GM12878 (cell line): ENCODE measurements at regions not wholly inside any gene's neighbourhood (a gene's known extent, or its start where the extent isn't known, plus 50 kb on each side); places are given as distances from the start of the nearest gene placed in this dataset.

ENCODE experiments used
- ATAC-seq: fragments of 200-7000 bp; cut with Tn5 transposase; 3 replicates; pipeline ENCODE4 v1.9.1; 2020; ENCODE audit warnings: mild to moderate bottlenecking, moderate library complexity
- BruUV-seq: library from RNA; stranded (reverse); fragments of 400-500 nt; replicated peaks from 2 replicates; lab custom pipeline; 2021; lab: Mats Ljungman, UMichigan
- CTCF ChIA-PET: fragments of 300-600 bp; sonication (Branson Sonifier 250); formaldehyde crosslinking; extraction: SDS; loops from one replicate; lab custom pipeline; 2021; ENCODE audit warnings: inconsistent platforms; lab: Yijun Ruan, JAX
- POLR2A ChIA-PET: fragments of 350-600 bp; formaldehyde crosslinking; extraction: SDS; loops from one replicate; lab custom pipeline; 2021; ENCODE audit warnings: inconsistent platforms; lab: Charles Lee
- RAD21 ChIA-PET: fragments of 300-600 bp; sonication (Branson Sonifier 250); formaldehyde crosslinking; loops from one replicate; lab custom pipeline; 2023; ENCODE audit warnings: antibody characterized with exemption; ENCODE audit not compliant: unreplicated experiment; lab: Charles Lee
- SMC1A ChIA-PET: fragments of 300-600 bp; sonication (Branson Sonifier 250); formaldehyde crosslinking; loops from one replicate; lab custom pipeline; 2023; ENCODE audit not compliant: unreplicated experiment, uncharacterized antibody; lab: Charles Lee
- DNase-seq: peaks from one replicate; pipeline ENCODE4 v3.0.0-alpha.2; 2011; ENCODE audit warnings: low read depth, low spot score
- FAIRE-seq: peaks from 3 replicates; lab custom pipeline; 2011; peaks lifted over from hg19 to GRCh38; lab: Jason Lieb, UNC
- H2AFZ ChIP-seq: 2 replicates; pipeline ENCODE4 v1.6.0; 2011; ENCODE audit warnings: low read depth, low read length, control low read depth; ENCODE audit not compliant: control insufficient read depth
- H3K27ac ChIP-seq: 2 replicates; pipeline ENCODE4 v1.5.1; 2011; ENCODE audit warnings: control low read depth; ENCODE audit not compliant: control insufficient read depth, insufficient read depth
- H3K27me3 ChIP-seq, 2 experiments: replicated peaks in 1 of 2; 2 replicates each; pipeline versions ENCODE4 v1.6.0 to v1.6.1; 2011; ENCODE audit warnings: low read length in 1 of 2; ENCODE audit not compliant: control insufficient read depth in 2 of 2, insufficient read depth in 2 of 2
- H3K36me3 ChIP-seq, 2 experiments: 2 replicates each; pipeline ENCODE4 v1.5.1; 2011; ENCODE audit warnings: low read length in 1 of 2; ENCODE audit not compliant: control insufficient read depth in 2 of 2, insufficient read depth in 2 of 2
- H3K4me1 ChIP-seq: 2 replicates; pipeline ENCODE4 v1.6.1; 2011; ENCODE audit warnings: mild to moderate bottlenecking, low read length, moderate library complexity, mixed read lengths; ENCODE audit not compliant: control insufficient read depth, insufficient read depth
- H3K4me2 ChIP-seq: 2 replicates; pipeline ENCODE4 v1.6.0; 2011; ENCODE audit warnings: control low read depth; ENCODE audit not compliant: control insufficient read depth, insufficient read depth
- H3K4me3 ChIP-seq: fragments of 200-600 bp; sonication (generic); 2 replicates; pipeline ENCODE4 v1.5.1; 2016
- H3K79me2 ChIP-seq: 2 replicates; pipeline ENCODE4 v1.6.0; 2011; ENCODE audit warnings: low read length; ENCODE audit not compliant: control insufficient read depth, insufficient read depth
- H3K9ac ChIP-seq: 2 replicates; pipeline ENCODE4 v1.8.0; 2011; ENCODE audit warnings: low read length, control low read depth, mixed read lengths; ENCODE audit not compliant: control insufficient read depth, insufficient read depth
- H3K9me3 ChIP-seq: replicated peaks from 3 replicates; pipeline ENCODE4 v1.5.1; 2011; ENCODE audit warnings: mild to moderate bottlenecking, low read length; ENCODE audit not compliant: control insufficient read depth, insufficient read depth
- H4K20me1 ChIP-seq: 2 replicates; pipeline ENCODE4 v1.6.0; 2011; ENCODE audit not compliant: control insufficient read depth, insufficient read depth
- ATF7 ChIP-seq: fragments of 450-650 bp; IDR thresholded peaks from 2 replicates; pipeline ENCODE4 v1.6.1; 2016; ENCODE audit warnings: low read depth, mild to moderate bottlenecking
- BACH1 ChIP-seq: fragments of 450-650 bp; IDR thresholded peaks from 2 replicates; pipeline ENCODE4 v1.6.1; 2017; ENCODE audit warnings: mild to moderate bottlenecking, borderline replicate concordance
- NR2C1 ChIP-seq: fragments of 450-650 bp; IDR thresholded peaks from 2 replicates; pipeline ENCODE4 v1.6.1; 2017; ENCODE audit warnings: antibody characterized with exemption, mild to moderate bottlenecking, moderate library complexity
- NR2F1 ChIP-seq: fragments of 450-650 bp; conservative IDR thresholded peaks from 2 replicates; pipeline ENCODE4 v1.6.1; 2017; ENCODE audit warnings: mild to moderate bottlenecking
- SMAD5 ChIP-seq: IDR thresholded peaks from 2 replicates; pipeline ENCODE4 v1.6.1; 2016; ENCODE audit warnings: antibody characterized with exemption, low read depth
- STAT1 ChIP-seq: fragments of 450-650 bp; conservative IDR thresholded peaks from 2 replicates; pipeline ENCODE4 v1.6.1; 2014; ENCODE audit warnings: antibody characterized with exemption, mild to moderate bottlenecking
- STAT3 ChIP-seq: IDR thresholded peaks from 2 replicates; pipeline ENCODE4 v1.6.1; 2011; ENCODE audit warnings: low read depth, low read length, improper control_type of control experiment
- TAF1 ChIP-seq: IDR thresholded peaks from 2 replicates; pipeline ENCODE4 v1.6.1; 2011; ENCODE audit warnings: mild to moderate bottlenecking, low read depth, low read length, borderline replicate concordance
- TCF3 ChIP-seq: IDR thresholded peaks from 2 replicates; pipeline ENCODE4 v1.6.1; 2012; ENCODE audit warnings: low read depth, mild to moderate bottlenecking, low read length, borderline replicate concordance; ENCODE audit not compliant: insufficient read depth
- ZNF384 ChIP-seq: IDR thresholded peaks from 2 replicates; pipeline ENCODE4 v1.6.1; 2012; ENCODE audit warnings: low read depth, mild to moderate bottlenecking, low read length, improper control_type of control experiment, borderline replicate concordance
- WGBS: methylation state at CpG from one replicate; pipeline ENCODE4 v1.1.6; 2016; ENCODE audit warnings: low lambda C conversion rate; ENCODE audit not compliant: insufficient replicate concordance, insufficient coverage; ENCODE audit errors: missing lambda C conversion rate; 5-methylcytosine and 5-hydroxymethylcytosine counted together
- in situ Hi-C: fragments of 300-500 bp; cut with MboI; formaldehyde crosslinking; loops from 9 replicates; pipeline ENCODE4 v1.14.3; 2018; ENCODE audit warnings: mixed read lengths
- intact Hi-C: fragments of 100-400 bp; cut with micrococcal nuclease; formaldehyde crosslinking; loops from one replicate; pipeline ENCODE4 v1.14.2; 2022; ENCODE audit not compliant: unreplicated experiment
- TF ChIP-seq, protein P1 (sequence below): fragments of 450-650 bp; IDR thresholded peaks from 2 replicates; pipeline ENCODE4 v1.6.1; 2016; ENCODE audit warnings: mild to moderate bottlenecking
- TF ChIP-seq, protein P2 (sequence below): IDR thresholded peaks from 2 replicates; pipeline ENCODE4 v1.6.1; 2011; ENCODE audit warnings: low read depth, mild to moderate bottlenecking, low read length, moderate library complexity, borderline replicate concordance; ENCODE audit errors: extremely low read depth

DNA sequence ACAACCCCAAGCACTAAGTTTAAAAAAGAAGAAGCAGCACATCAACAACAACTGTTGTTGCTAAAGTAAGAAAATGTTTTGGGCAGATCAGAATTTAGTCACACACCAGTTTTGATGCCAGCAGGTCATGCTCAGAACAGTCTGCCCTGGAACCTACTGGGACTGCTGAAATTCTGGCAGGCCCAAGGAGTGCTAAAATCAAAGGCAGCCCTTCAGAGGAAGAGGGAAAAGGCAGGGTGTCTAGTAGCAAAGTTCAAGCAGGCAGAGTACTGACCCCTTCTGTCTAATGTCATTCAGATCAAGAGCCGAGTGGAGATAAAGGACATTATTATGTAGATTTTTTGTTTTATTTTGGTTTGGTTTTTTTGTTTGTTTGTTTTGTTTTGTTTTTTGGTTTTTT is 96.6 kb upstream of the LOC128125822 start:
- Histone ChIP-seq H3K27ac (no peak overlapping the region), H3K36me3 (no peaks in the 10 kb centered on the region), H3K9me3 (no peaks in the 10 kb centered on the region), H3K9ac (no peak overlapping the region), H4K20me1 (no peaks in the 10 kb centered on the region), H3K4me3 (no peak overlapping the region), H3K4me1 (no peaks in the 10 kb centered on the region), H3K4me2 (no peak overlapping the region), H2AFZ (no peak overlapping the region), H3K79me2 (no peaks in the 10 kb centered on the region), H3K27me3 (no peaks in the 10 kb centered on the region)
- ChIA-PET CTCF (interaction anchor here (1.1 to 3.8 kb wide), 2 partner anchors 14 to 123 kb away, joined by 4 to 15 read pairs; no protein-coding TSS in a partner anchor), SMC1A (interaction anchor here (0.9 to 1.6 kb wide), 7 partner anchors 12 to 123 kb away, joined by 3 to 7 read pairs (median 4); no protein-coding TSS in a partner anchor), POLR2A (no interaction called here), RAD21 (interaction anchor here (1.1 kb wide), 1 partner anchor 123 kb away, joined by 7 read pairs; no protein-coding TSS in a partner anchor)
- WGBS = 85% methylated on average over 1 of the region's 1 CpG
- ATAC-seq (no peak; the same call in 2 of the 3 replicates), DNase-seq (no peak), FAIRE-seq (no peak)
- intact Hi-C loops = no loop called here
- TF ChIP-seq NR2C1 (no peak), TAF1 (no peak), ATF7 (no peak), BACH1 (no peak)
- in situ Hi-C loops = no loop called here
- no TSS peak for BruUV-seq

DNA sequence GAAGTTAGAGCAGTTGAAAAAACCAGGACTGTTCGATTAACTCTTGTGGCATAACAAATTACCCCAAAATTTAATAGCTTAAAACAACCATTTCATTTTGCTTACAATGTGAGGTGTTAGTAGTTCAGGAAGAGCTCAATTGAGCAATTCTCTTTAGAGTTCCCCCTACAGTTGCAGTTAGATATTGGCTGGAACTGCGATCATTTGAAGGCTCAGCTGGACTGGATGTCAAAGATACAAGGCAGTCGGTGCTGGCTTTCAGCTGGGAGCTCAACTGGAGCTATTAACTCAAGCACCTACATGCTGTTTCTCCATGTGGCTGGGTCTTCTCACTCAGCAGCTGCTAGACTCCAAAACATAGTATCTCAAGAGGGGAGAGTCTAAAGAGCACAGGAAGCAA is 96.0 kb upstream of the LOC128125822 start:
- ChIA-PET RAD21 (interaction anchor here (0.6 to 1.2 kb wide), 3 partner anchors 97 to 979 kb away, joined by 3 to 7 read pairs (median 4); no protein-coding TSS in a partner anchor), SMC1A (interaction anchor here (0.9 to 1.6 kb wide), 8 partner anchors 12 to 124 kb away, joined by 3 to 7 read pairs (median 4); no protein-coding TSS in a partner anchor), POLR2A (interaction anchor here (0.8 kb wide), 1 partner anchor 123 kb away, joined by 6 read pairs; no protein-coding TSS in a partner anchor), CTCF (interaction anchor here (0.6 to 3.8 kb wide), 6 partner anchors 11 to 494 kb away, joined by 3 to 15 read pairs (median 4); no protein-coding TSS in a partner anchor)
- no peak overlapping the region for H3K9ac ChIP-seq
- no peaks in the 10 kb centered on the region for H3K9me3 ChIP-seq
- H3K79me2 ChIP-seq = no peaks in the 10 kb centered on the region
- no peak overlapping the region for H3K4me2 ChIP-seq
- DNase-seq = no peak
- WGBS = 33% methylated on average over 3 of the region's 3 CpGs
- peak; percentile 48; the same call in 2 of the 3 replicates for ATAC-seq
- H4K20me1 ChIP-seq = no peaks in the 10 kb centered on the region
- intact Hi-C loops = no loop called here
- no peak overlapping the region for H3K4me3 ChIP-seq
- FAIRE-seq = no peak
- no peak overlapping the region for H3K27ac ChIP-seq
- H3K27me3 ChIP-seq = no peaks in the 10 kb centered on the region
- in situ Hi-C loops = no loop called here
- no peaks in the 10 kb centered on the region for H3K4me1 ChIP-seq
- TF ChIP-seq NR2F1 (no peak), STAT3 (no peak), ATF7 (no peak), SMAD5 (no peak), TCF3 (no peak), ZNF384 (no peak), STAT1 (no peak)
- TF ChIP-seq, protein P1, sequence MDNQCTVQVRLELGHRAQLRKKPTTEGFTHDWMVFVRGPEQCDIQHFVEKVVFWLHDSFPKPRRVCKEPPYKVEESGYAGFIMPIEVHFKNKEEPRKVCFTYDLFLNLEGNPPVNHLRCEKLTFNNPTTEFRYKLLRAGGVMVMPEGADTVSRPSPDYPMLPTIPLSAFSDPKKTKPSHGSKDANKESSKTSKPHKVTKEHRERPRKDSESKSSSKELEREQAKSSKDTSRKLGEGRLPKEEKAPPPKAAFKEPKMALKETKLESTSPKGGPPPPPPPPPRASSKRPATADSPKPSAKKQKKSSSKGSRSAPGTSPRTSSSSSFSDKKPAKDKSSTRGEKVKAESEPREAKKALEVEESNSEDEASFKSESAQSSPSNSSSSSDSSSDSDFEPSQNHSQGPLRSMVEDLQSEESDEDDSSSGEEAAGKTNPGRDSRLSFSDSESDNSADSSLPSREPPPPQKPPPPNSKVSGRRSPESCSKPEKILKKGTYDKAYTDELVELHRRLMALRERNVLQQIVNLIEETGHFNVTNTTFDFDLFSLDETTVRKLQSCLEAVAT = no peak
- TF ChIP-seq, protein P2, sequence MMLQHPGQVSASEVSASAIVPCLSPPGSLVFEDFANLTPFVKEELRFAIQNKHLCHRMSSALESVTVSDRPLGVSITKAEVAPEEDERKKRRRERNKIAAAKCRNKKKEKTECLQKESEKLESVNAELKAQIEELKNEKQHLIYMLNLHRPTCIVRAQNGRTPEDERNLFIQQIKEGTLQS = no peak
- H3K36me3 ChIP-seq = no peaks in the 10 kb centered on the region
- BruUV-seq = no TSS peak
- H2AFZ ChIP-seq = no peak overlapping the region
